ENCODE measurements at regions not wholly inside any gene's neighbourhood (a gene's known extent, or its start where the extent isn't known, plus 50 kb on each side); places are given as distances from the start of the nearest gene placed in this dataset.
"Not testable (repeated sequence)": the region's sequence is repeated elsewhere in the genome, so short reads cannot be mapped to it uniquely, and the experiment has no call there.

DNA sequence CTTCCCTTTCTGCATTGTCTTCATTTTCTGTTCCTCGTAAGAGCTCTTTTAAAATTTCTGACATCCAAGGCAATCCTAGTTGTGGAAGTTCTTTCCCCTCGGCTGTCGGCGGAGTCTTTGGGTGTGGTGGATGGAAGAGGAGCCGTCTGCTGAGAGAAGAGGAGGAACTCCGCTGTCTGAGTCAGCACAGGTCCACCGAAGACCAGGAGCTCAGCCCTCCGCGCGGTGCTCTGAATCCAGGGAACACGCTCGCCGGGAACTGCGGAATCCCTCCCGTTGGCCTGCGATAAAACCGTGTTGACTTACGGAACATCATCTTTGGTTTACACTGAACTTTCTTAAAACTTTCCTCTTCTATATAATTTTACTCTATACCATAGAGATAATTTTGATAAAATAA lies 100.7 kb upstream of the IRX4 start:
- H3K36me3 ChIP-seq (replicated peaks; ENCODE audit: insufficient read depth, low read length), result no peaks in the 10 kb centered on the region
- no peaks in the 10 kb centered on the region for H4K20me1 ChIP-seq (ENCODE audit: insufficient read depth, low read length)
- no peak overlapping the region for H3K9ac ChIP-seq (ENCODE audit: low read length)
- H3K27ac ChIP-seq (ENCODE audit: low read length), result no peak overlapping the region
- 0 out of 2 replicates have a peak, but pooled peaks cover 4% of the 10 kb centered on the region for H3K27me3 ChIP-seq (replicated peaks; ENCODE audit: insufficient read depth, low read length)
- no peak overlapping the region for H3K4me3 ChIP-seq (ENCODE audit: low read length)
- H3F3A ChIP-seq (ENCODE audit: insufficient read depth, low read length), result no peaks in the 10 kb centered on the region
- TF ChIP-seq, protein P1, sequence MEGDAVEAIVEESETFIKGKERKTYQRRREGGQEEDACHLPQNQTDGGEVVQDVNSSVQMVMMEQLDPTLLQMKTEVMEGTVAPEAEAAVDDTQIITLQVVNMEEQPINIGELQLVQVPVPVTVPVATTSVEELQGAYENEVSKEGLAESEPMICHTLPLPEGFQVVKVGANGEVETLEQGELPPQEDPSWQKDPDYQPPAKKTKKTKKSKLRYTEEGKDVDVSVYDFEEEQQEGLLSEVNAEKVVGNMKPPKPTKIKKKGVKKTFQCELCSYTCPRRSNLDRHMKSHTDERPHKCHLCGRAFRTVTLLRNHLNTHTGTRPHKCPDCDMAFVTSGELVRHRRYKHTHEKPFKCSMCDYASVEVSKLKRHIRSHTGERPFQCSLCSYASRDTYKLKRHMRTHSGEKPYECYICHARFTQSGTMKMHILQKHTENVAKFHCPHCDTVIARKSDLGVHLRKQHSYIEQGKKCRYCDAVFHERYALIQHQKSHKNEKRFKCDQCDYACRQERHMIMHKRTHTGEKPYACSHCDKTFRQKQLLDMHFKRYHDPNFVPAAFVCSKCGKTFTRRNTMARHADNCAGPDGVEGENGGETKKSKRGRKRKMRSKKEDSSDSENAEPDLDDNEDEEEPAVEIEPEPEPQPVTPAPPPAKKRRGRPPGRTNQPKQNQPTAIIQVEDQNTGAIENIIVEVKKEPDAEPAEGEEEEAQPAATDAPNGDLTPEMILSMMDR (IDR thresholded peaks at IDR 0.05; ENCODE audit: low read length), result no peak
- TF ChIP-seq EZH2 (optimal IDR thresholded peaks at IDR 0.05; ENCODE audit: low read depth, low read length), result no peak
- TF ChIP-seq EZH2phosphoT487 (IDR thresholded peaks at IDR 0.05; ENCODE audit: low read length), result no peak
- H3K4me1 ChIP-seq (ENCODE audit: low read length), result no peaks in the 10 kb centered on the region
- no peaks in the 10 kb centered on the region for H3K79me2 ChIP-seq (ENCODE audit: low read length)
- H3K9me2 ChIP-seq (replicated peaks; ENCODE audit: insufficient read depth, low read length), result no peaks in the 10 kb centered on the region
- no peak overlapping the region for H2AFZ ChIP-seq (ENCODE audit: low read length)
- no peak for DNase-seq
- no peak overlapping the region for H3K4me2 ChIP-seq (ENCODE audit: low read depth, low read length)
- H3K9me3 ChIP-seq (replicated peaks; ENCODE audit: insufficient read depth, low read length), result no peaks in the 10 kb centered on the region

DNA sequence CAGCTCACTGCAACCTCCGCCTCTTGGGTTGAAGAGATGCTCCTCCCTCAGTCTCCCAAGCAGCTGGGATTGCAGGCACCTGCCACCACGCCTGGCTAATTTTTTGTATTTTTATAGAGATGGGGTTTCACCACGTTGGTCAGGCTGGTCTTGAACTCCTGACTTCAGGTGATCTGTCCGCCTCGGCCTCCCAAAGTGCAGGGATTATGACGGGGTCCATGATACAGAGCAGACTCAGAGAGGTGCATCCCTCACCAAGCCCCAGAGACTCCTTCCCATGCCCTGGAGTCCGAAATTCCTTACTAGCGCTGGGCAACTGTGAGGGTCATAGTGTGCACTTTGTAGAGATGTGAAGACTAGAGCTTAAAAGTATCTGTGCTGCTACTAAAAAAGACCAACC lies 99.8 kb upstream of the IRX4 start:
- not testable (repeated sequence) for H4K20me1 ChIP-seq (ENCODE audit: insufficient read depth, low read length); H3F3A ChIP-seq (ENCODE audit: insufficient read depth, low read length); H3K36me3 ChIP-seq (replicated peaks; ENCODE audit: insufficient read depth, low read length); DNase-seq; H3K27ac ChIP-seq (ENCODE audit: low read length); H3K9ac ChIP-seq (ENCODE audit: low read length); H3K9me3 ChIP-seq (replicated peaks; ENCODE audit: insufficient read depth, low read length); H2AFZ ChIP-seq (ENCODE audit: low read length); H3K9me2 ChIP-seq (replicated peaks; ENCODE audit: insufficient read depth, low read length); H3K79me2 ChIP-seq (ENCODE audit: low read length); H3K4me2 ChIP-seq (ENCODE audit: low read depth, low read length); H3K27me3 ChIP-seq (replicated peaks; ENCODE audit: insufficient read depth, low read length); H3K4me1 ChIP-seq (ENCODE audit: low read length); H3K4me3 ChIP-seq (ENCODE audit: low read length)

DNA sequence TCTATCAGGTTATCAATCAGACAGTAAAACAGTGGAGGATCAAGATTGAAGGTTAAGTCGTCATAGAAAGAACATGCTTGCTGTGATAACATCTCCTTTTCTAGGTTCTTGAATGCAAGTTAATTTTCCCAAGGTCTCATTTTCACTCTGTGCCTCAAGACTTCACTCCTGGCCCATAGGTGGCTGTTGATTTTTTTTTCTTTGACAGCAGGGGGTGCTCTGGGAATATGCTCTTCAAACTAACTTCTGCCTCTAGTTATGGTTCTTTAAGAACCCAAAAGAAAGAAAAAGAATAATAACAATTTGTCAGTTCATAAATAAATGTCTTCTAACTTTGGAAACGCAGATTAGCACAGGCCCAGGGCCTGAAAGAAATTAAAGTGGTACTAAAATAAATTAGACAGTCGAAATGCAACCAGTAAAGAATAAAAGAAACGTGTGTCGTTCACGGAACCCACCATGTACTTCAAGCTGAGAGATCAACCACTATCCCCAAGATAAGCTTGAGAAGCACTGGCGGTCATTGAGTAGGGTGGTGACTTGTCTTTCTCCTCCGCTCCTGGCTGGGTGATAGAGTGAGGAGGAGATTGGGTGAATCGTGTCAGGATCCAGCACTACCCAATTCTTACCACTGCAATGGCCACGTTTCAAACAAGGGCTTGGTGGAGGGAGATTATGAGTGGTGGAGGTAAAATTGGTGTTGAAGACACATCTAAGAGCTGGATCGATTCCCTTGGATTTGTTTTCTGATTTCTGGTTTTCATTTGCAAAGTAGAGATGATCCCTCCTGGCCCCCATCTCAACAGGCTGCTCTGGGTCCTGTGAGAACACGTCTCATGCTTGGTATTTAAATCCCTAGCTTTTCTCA lies 93.4 kb upstream of the IRX4 start:
- TF ChIP-seq, protein P1 (IDR thresholded peaks at IDR 0.05; ENCODE audit: low read length), result no peak; the same call in 1 of the 2 replicates
- TF ChIP-seq EZH2phosphoT487 (IDR thresholded peaks at IDR 0.05; ENCODE audit: low read length), result no peak
- TF ChIP-seq EZH2 (optimal IDR thresholded peaks at IDR 0.05; ENCODE audit: low read depth, low read length), result no peak
- no peaks in the 10 kb centered on the region for H3K9me3 ChIP-seq (replicated peaks; ENCODE audit: insufficient read depth, low read length)

DNA sequence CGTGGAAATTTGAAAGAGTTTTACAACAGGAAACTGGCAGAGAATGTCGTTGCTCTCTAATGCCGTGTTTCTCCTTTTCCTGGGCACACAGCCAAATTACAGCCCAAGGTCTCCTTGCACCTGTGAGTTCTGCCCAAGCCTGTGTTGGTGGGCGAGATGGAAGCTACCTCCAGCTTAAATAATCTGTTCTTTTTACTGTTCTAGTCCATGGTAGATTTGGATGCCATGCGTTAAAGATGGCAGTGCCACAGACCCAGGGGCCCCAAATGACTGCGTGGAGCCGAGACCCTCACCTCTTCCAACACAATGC lies 92.6 kb upstream of the IRX4 start:
- H3K36me3 ChIP-seq (replicated peaks; ENCODE audit: insufficient read depth, low read length), result no peaks in the 10 kb centered on the region
- H3K79me2 ChIP-seq (ENCODE audit: low read length), result no peaks in the 10 kb centered on the region
- no peaks in the 10 kb centered on the region for H3K4me1 ChIP-seq (ENCODE audit: low read length)
- no peak for DNase-seq
- no peaks in the 10 kb centered on the region for H4K20me1 ChIP-seq (ENCODE audit: insufficient read depth, low read length)
- no peak overlapping the region for H3K27ac ChIP-seq (ENCODE audit: low read length)
- H3K4me2 ChIP-seq (ENCODE audit: low read depth, low read length), result no peak overlapping the region
- H3K4me3 ChIP-seq (ENCODE audit: low read length), result no peak overlapping the region
- H3K9me3 ChIP-seq (replicated peaks; ENCODE audit: insufficient read depth, low read length), result no peaks in the 10 kb centered on the region
- no peaks in the 10 kb centered on the region for H3K9me2 ChIP-seq (replicated peaks; ENCODE audit: insufficient read depth, low read length)
- H2AFZ ChIP-seq (ENCODE audit: low read length), result no peak overlapping the region
- H3K27me3 ChIP-seq (replicated peaks; ENCODE audit: insufficient read depth, low read length), result 0 out of 2 replicates have a peak, but pooled peaks cover 2% of the 10 kb centered on the region
- TF ChIP-seq, protein P1 (IDR thresholded peaks at IDR 0.05; ENCODE audit: low read length), result no peak
- TF ChIP-seq EZH2 (optimal IDR thresholded peaks at IDR 0.05; ENCODE audit: low read depth, low read length), result no peak
- TF ChIP-seq EZH2phosphoT487 (IDR thresholded peaks at IDR 0.05; ENCODE audit: low read length), result no peak
- no peaks in the 10 kb centered on the region for H3F3A ChIP-seq (ENCODE audit: insufficient read depth, low read length)
- H3K9ac ChIP-seq (ENCODE audit: low read length), result no peak overlapping the region

More for the DNA sequence above, 93.4 kb upstream of the IRX4 start:
- no peak overlapping the region for H3K27ac ChIP-seq (ENCODE audit: low read length)
- DNase-seq, result no peak
- H3K4me3 ChIP-seq (ENCODE audit: low read length), result no peak overlapping the region
- H3F3A ChIP-seq (ENCODE audit: insufficient read depth, low read length), result no peaks in the 10 kb centered on the region
- H2AFZ ChIP-seq (ENCODE audit: low read length), result no peak overlapping the region
- H4K20me1 ChIP-seq (ENCODE audit: insufficient read depth, low read length), result no peaks in the 10 kb centered on the region
- H3K79me2 ChIP-seq (ENCODE audit: low read length), result no peaks in the 10 kb centered on the region
- H3K9ac ChIP-seq (ENCODE audit: low read length), result no peak overlapping the region
- 0 out of 2 replicates have a peak, but pooled peaks cover 2% of the 10 kb centered on the region for H3K27me3 ChIP-seq (replicated peaks; ENCODE audit: insufficient read depth, low read length)
- no peaks in the 10 kb centered on the region for H3K4me1 ChIP-seq (ENCODE audit: low read length)
- no peak overlapping the region for H3K4me2 ChIP-seq (ENCODE audit: low read depth, low read length)
- no peaks in the 10 kb centered on the region for H3K36me3 ChIP-seq (replicated peaks; ENCODE audit: insufficient read depth, low read length)
- H3K9me2 ChIP-seq (replicated peaks; ENCODE audit: insufficient read depth, low read length), result no peaks in the 10 kb centered on the region
